Keratinocyte (primary cell): ENCODE measurements at regions not wholly inside any gene's neighbourhood (a gene's known extent, or its start where the extent isn't known, plus 50 kb on each side); places are given as distances from the start of the nearest gene placed in this dataset.

Source experiments
- EZH2 ChIP-seq: IDR thresholded peaks from one replicate; pipeline ENCODE4 v1.6.1; 2012; ENCODE audit warnings: inconsistent platforms, mild to moderate bottlenecking, low read length, moderate library complexity
- TF ChIP-seq, protein P1 (sequence below), 3 experiments: IDR thresholded peaks in 1 of 3; conservative IDR thresholded peaks in 1 of 3; optimal IDR thresholded peaks in 1 of 3; 2 replicates in 2 of 3; 3 replicates in 1 of 3; pipeline versions ENCODE3 to v1.5.1; 2011; ENCODE audit warnings: low read length in 3 of 3, mild to moderate bottlenecking in 3 of 3, moderate library complexity in 2 of 3, control low read depth in 1 of 3, inconsistent platforms in 1 of 3; ENCODE audit not compliant: insufficient read depth in 2 of 3; ENCODE audit errors: extremely low read depth in 1 of 3

DNA sequence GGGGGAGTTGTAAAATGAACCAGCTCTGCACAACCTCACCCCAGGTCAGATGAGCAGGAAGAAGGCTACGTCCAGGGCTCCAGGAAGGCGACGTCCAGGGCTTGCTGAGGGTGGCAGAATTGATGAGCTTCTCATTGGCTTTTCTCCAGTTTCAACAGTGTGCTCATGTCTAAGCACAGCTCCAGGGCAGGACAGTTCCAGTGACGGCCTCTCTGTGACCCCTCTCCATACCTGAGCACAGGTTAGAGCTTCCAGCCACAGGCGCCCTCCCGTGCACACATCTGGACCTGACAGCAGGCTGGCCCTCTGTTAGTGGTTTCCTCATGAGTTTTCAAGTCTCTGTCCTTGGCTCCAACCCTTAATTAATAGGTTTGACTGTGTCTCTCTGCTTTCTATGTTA is 327.6 kb downstream of the ZNF516 start:
- TF ChIP-seq, protein P1, sequence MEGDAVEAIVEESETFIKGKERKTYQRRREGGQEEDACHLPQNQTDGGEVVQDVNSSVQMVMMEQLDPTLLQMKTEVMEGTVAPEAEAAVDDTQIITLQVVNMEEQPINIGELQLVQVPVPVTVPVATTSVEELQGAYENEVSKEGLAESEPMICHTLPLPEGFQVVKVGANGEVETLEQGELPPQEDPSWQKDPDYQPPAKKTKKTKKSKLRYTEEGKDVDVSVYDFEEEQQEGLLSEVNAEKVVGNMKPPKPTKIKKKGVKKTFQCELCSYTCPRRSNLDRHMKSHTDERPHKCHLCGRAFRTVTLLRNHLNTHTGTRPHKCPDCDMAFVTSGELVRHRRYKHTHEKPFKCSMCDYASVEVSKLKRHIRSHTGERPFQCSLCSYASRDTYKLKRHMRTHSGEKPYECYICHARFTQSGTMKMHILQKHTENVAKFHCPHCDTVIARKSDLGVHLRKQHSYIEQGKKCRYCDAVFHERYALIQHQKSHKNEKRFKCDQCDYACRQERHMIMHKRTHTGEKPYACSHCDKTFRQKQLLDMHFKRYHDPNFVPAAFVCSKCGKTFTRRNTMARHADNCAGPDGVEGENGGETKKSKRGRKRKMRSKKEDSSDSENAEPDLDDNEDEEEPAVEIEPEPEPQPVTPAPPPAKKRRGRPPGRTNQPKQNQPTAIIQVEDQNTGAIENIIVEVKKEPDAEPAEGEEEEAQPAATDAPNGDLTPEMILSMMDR (optimal IDR thresholded peaks at IDR 0.05 in 1 of 3, IDR thresholded peaks at IDR 0.05 in 1 of 3, conservative IDR thresholded peaks at IDR 0.05 in 1 of 3; ENCODE audit: extremely low read depth in 1 of 3, insufficient read depth in 2 of 3, low read length in 3 of 3) = no peak
- no peak for TF ChIP-seq EZH2
